DOHH2 (cell line): ENCODE measurements at regions not wholly inside any gene's neighbourhood (a gene's known extent, or its start where the extent isn't known, plus 50 kb on each side); places are given as distances from the start of the nearest gene placed in this dataset.
A peak's percentile ranks its signal among the peaks of the same experiment; 100 is the strongest.

Experiments used
- H3F3A ChIP-seq: fragments of 200-600 bp; sonication (generic), shearing (Covaris generic); 2 replicates; pipeline ENCODE4 v1.6.0; 2016; ENCODE audit warnings: antibody characterized with exemption, mild to moderate bottlenecking; ENCODE audit not compliant: control insufficient read depth, insufficient read depth
- H3K27ac ChIP-seq: fragments of 200-600 bp; sonication (generic); 2 replicates; pipeline ENCODE4 v1.5.1; 2014; ENCODE audit warnings: low read depth, mild to moderate bottlenecking, low read length, moderate library complexity
- H3K27me3 ChIP-seq: fragments of 200-600 bp; sonication (generic); 2 replicates; pipeline ENCODE4 v1.6.1; 2014; ENCODE audit warnings: mild to moderate bottlenecking, low read length, mixed read lengths; ENCODE audit not compliant: control insufficient read depth
- H3K36me3 ChIP-seq: fragments of 200-600 bp; sonication (generic); 2 replicates; pipeline ENCODE4 v1.6.1; 2014; ENCODE audit warnings: mild to moderate bottlenecking, low read length, moderate library complexity, mixed read lengths; ENCODE audit not compliant: control insufficient read depth
- H3K4me1 ChIP-seq: fragments of 200-600 bp; sonication (generic); 2 replicates; pipeline ENCODE4 v1.6.1; 2014; ENCODE audit warnings: mild to moderate bottlenecking, low read length, mixed read lengths; ENCODE audit not compliant: control insufficient read depth
- H3K4me2 ChIP-seq: fragments of 200-600 bp; sonication (generic); 2 replicates; pipeline ENCODE4 v1.6.0; 2014; ENCODE audit warnings: mild to moderate bottlenecking, low read length, moderate library complexity
- H3K4me3 ChIP-seq: fragments of 200-600 bp; sonication (generic); 2 replicates; pipeline ENCODE4 v1.5.1; 2014; ENCODE audit warnings: mild to moderate bottlenecking, low read length, mixed read lengths
- H3K79me2 ChIP-seq: fragments of 200-600 bp; sonication (generic); 2 replicates; pipeline ENCODE4 v1.6.1; 2014; ENCODE audit warnings: mild to moderate bottlenecking, low read length, mixed read lengths; ENCODE audit not compliant: control insufficient read depth
- H3K9me2 ChIP-seq: fragments of 200-600 bp; sonication (generic); replicated peaks from 2 replicates; pipeline ENCODE4 v1.6.1; 2014; ENCODE audit warnings: mild to moderate bottlenecking, low read length, mixed read lengths; ENCODE audit not compliant: control insufficient read depth
- H3K9me3 ChIP-seq: fragments of 200-600 bp; sonication (generic); 2 replicates; pipeline ENCODE4 v1.6.1; 2014; ENCODE audit warnings: antibody characterized with exemption, low read length, mixed read lengths; ENCODE audit not compliant: control insufficient read depth, insufficient read depth
- H4K20me1 ChIP-seq: fragments of 200-600 bp; sonication (generic); 2 replicates; pipeline ENCODE4 v1.6.0; 2014; ENCODE audit warnings: low read depth, mild to moderate bottlenecking, antibody characterized with exemption, low read length, moderate library complexity; ENCODE audit not compliant: control insufficient read depth, insufficient read depth
- EZH2phosphoT487 ChIP-seq: fragments of 200-600 bp; sonication (generic); IDR thresholded peaks from 2 replicates; pipeline ENCODE4 v1.6.1; 2017; ENCODE audit warnings: borderline replicate concordance, mild to moderate bottlenecking, antibody characterized with exemption, low read length, moderate library complexity, mixed read lengths
- TF ChIP-seq, protein P1 (sequence below): fragments of 200-600 bp; sonication (generic); IDR thresholded peaks from one replicate; pipeline ENCODE4 v1.5.1; 2014; ENCODE audit warnings: antibody characterized with exemption, mild to moderate bottlenecking, low read depth, low read length; ENCODE audit not compliant: poor library complexity, severe bottlenecking

DNA sequence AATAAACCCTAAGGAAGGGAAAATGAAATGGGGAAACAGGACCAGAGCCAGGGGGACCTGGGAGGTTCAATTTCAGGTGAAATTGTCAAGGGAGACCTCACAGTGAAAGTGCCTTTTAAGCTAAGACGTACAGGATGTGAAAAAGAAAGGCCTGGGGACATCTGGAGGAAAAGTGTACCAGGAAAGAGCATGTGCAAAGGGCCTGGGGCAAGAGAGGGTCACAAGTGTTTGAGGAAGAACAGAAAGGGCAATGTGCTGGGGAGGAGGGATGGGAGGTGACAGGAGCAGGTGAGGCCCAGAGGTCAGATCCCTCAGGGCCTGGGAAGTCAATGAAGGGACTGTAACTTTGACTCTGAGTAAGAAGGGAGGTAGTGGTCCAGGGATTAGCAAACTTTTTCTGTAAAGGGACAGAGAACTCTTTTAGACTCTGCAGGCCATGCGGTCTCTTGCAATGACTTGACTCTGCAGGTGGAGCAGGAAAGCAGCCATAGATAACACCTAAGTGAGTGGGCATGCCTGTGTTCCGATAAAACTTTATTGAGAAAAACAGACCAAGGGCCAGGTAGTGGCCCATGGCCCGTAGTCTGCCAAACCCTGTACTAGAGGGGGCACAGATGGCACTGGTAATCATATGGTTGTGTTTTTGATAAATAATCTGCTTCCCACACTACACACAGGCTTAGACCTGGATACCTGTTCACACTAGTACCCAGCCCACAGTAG, 93.8 kb downstream of the LITAF start:
- Histone ChIP-seq H3K79me2 (no peaks in the 10 kb centered on the region), H3K27ac (peak overlapping the region; percentile 54), H3K4me2 (peak overlapping the region; percentile 46), H3K27me3 (no peaks in the 10 kb centered on the region), H3K4me1 (peaks cover 46% of the 10 kb centered on the region), H3K9me2 (no peaks in the 10 kb centered on the region), H3F3A (peaks cover 21% of the 10 kb centered on the region), H3K9me3 (peaks cover 4% of the 10 kb centered on the region; the same call in 1 of the 2 replicates), H3K4me3 (peak overlapping the region; percentile 50), H3K36me3 (no peaks in the 10 kb centered on the region), H4K20me1 (no peaks in the 10 kb centered on the region)
- no peak for TF ChIP-seq EZH2phosphoT487
- TF ChIP-seq, protein P1, sequence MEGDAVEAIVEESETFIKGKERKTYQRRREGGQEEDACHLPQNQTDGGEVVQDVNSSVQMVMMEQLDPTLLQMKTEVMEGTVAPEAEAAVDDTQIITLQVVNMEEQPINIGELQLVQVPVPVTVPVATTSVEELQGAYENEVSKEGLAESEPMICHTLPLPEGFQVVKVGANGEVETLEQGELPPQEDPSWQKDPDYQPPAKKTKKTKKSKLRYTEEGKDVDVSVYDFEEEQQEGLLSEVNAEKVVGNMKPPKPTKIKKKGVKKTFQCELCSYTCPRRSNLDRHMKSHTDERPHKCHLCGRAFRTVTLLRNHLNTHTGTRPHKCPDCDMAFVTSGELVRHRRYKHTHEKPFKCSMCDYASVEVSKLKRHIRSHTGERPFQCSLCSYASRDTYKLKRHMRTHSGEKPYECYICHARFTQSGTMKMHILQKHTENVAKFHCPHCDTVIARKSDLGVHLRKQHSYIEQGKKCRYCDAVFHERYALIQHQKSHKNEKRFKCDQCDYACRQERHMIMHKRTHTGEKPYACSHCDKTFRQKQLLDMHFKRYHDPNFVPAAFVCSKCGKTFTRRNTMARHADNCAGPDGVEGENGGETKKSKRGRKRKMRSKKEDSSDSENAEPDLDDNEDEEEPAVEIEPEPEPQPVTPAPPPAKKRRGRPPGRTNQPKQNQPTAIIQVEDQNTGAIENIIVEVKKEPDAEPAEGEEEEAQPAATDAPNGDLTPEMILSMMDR, result no peak

DNA sequence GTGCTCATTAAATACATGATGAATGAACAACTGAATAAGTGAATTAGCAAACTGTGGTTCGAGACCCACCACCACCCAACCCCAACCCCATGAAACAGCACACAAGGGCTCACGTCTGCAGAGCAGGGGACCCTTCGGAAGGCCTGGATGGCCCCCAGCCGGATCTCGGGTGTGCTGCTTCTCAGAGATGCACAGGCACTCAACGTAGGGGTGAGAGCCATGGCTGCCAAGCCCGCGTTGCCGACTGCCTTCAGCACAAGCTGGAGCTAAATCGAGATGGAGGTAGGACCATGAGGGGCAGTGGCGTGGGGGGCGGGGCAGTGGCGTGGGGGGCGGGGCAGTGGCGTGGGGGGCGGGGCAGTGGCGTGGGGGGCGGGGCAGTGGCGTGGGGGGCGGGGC, 93.2 kb downstream of the LITAF start:
- no peaks in the 10 kb centered on the region for H3K9me2 ChIP-seq
- TF ChIP-seq EZH2phosphoT487, result no peak
- TF ChIP-seq, protein P1, result no peak
- no peaks in the 10 kb centered on the region for H3K79me2 ChIP-seq
- H3K36me3 ChIP-seq, result no peaks in the 10 kb centered on the region
- no peaks in the 10 kb centered on the region for H3K27me3 ChIP-seq
- H3K9me3 ChIP-seq, result peaks cover 4% of the 10 kb centered on the region; the same call in 1 of the 2 replicates
- peak overlapping the region; percentile 54 for H3K27ac ChIP-seq
- H3K4me1 ChIP-seq, result peaks cover 49% of the 10 kb centered on the region
- H3F3A ChIP-seq, result peaks cover 24% of the 10 kb centered on the region
- peak overlapping the region; percentile 50 for H3K4me3 ChIP-seq
- peak overlapping the region; percentile 46 for H3K4me2 ChIP-seq
- H4K20me1 ChIP-seq, result no peaks in the 10 kb centered on the region

DNA sequence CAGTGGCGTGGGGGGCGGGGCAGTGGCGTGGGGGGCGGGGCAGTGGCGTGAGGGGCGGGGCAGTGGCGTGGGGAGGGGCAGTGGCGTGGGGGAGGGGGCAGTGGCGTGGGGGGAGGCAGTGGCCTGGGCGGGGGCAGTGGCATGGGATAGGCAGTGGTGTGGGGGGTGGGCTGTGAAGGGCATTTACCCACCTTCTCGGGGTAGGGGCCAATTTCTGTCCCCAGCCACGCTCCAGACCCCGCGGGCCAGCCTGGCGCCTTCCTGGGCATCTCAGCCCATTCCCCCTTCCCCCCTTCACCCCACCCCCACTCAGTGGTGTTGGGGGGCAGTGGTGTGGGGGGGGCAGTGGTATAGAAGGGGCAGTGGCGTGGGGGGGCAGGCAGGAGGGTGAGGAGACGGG, 92.7 kb downstream of the LITAF start:
- Histone ChIP-seq H3K9me2 (no peaks in the 10 kb centered on the region), H3F3A (peaks cover 26% of the 10 kb centered on the region), H4K20me1 (no peaks in the 10 kb centered on the region), H3K9me3 (peaks cover 4% of the 10 kb centered on the region; the same call in 1 of the 2 replicates), H3K27ac (peak overlapping the region; percentile 64; the same call in 1 of the 2 replicates), H3K4me3 (no peak overlapping the region), H3K27me3 (no peaks in the 10 kb centered on the region), H3K36me3 (no peaks in the 10 kb centered on the region), H3K79me2 (no peaks in the 10 kb centered on the region), H3K4me1 (peaks cover 53% of the 10 kb centered on the region), H3K4me2 (no peak overlapping the region)
- TF ChIP-seq, protein P1, result no peak
- TF ChIP-seq EZH2phosphoT487, result no peak
